Bronchial epithelial cell (primary cell): ENCODE measurements at regions not wholly inside any gene's neighbourhood (a gene's known extent, or its start where the extent isn't known, plus 50 kb on each side); places are given as distances from the start of the nearest gene placed in this dataset.
A peak's percentile ranks its signal among the peaks of the same experiment; 100 is the strongest.

Experiments used
- DNase-seq: peaks from one replicate; pipeline ENCODE4 v3.0.0-alpha.2; 2010; ENCODE audit warnings: low read depth
- FAIRE-seq: peaks from 2 replicates; lab custom pipeline; 2011; peaks lifted over from hg19 to GRCh38; lab: Jason Lieb, UNC
- H3K27me3 ChIP-seq: 2 replicates; pipeline ENCODE4 v1.5.1; 2011; ENCODE audit warnings: low read length; ENCODE audit not compliant: control insufficient read depth, insufficient read depth
- H3K36me3 ChIP-seq: 2 replicates; pipeline ENCODE4 v1.5.1; 2011; ENCODE audit warnings: low read length; ENCODE audit not compliant: control insufficient read depth, insufficient read depth
- H3K4me3 ChIP-seq: 2 replicates; pipeline ENCODE4 v1.5.1; 2011; ENCODE audit warnings: mild to moderate bottlenecking, low read depth, low read length, control low read depth
- TF ChIP-seq, protein P1 (sequence below): IDR thresholded peaks from 2 replicates; pipeline ENCODE4 v1.5.1; 2011; ENCODE audit warnings: mild to moderate bottlenecking, moderate library complexity, low read length, control low read depth, inconsistent platforms; ENCODE audit not compliant: insufficient read depth, severe bottlenecking

DNA sequence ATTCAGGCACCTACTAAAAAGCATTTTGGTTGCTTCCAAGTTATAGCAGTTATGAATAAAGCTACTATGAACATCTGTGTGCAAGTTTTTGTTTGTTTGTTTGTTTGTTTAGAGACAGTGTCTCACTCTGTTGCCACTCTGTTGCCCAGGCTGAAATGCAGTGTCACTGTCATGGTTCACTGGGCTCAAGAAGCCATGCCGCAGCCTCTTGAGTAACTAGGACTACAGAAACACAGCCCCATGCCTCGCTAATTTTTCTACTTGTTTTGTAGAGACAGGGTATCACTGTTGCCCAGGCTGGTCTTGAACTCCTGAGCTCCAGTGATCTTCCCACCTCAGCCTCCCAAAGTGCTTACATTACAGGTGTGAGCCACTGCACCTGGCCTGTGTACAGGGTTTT, 795.9 kb downstream of the EPHA7 start:
- H3K4me3 ChIP-seq = no peak overlapping the region
- H3K27me3 ChIP-seq = no peaks in the 10 kb centered on the region
- TF ChIP-seq, protein P1, sequence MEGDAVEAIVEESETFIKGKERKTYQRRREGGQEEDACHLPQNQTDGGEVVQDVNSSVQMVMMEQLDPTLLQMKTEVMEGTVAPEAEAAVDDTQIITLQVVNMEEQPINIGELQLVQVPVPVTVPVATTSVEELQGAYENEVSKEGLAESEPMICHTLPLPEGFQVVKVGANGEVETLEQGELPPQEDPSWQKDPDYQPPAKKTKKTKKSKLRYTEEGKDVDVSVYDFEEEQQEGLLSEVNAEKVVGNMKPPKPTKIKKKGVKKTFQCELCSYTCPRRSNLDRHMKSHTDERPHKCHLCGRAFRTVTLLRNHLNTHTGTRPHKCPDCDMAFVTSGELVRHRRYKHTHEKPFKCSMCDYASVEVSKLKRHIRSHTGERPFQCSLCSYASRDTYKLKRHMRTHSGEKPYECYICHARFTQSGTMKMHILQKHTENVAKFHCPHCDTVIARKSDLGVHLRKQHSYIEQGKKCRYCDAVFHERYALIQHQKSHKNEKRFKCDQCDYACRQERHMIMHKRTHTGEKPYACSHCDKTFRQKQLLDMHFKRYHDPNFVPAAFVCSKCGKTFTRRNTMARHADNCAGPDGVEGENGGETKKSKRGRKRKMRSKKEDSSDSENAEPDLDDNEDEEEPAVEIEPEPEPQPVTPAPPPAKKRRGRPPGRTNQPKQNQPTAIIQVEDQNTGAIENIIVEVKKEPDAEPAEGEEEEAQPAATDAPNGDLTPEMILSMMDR = no peak
- no peak for DNase-seq
- H3K36me3 ChIP-seq = no peaks in the 10 kb centered on the region
- no peak for FAIRE-seq

DNA sequence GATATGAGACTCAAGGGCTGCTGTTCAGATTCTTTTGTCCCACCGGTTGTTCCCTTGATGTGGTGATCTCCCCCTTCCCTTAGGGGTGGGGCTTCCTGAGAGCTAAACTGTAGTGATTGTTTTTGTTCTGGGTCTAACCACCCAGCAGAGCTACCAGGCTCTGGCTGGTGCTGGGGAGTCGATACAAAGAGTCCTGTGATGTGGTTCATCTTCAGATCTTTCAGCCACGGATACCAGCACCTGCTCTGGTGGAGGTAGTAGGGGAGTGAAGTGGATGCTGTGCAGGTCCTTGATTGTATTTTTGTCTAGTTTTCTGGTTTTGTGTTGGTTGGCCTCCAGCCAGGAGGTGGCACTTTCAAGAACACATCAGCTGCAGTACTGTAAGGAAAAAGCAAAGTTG, 801.6 kb downstream of the EPHA7 start:
- no peak for FAIRE-seq
- Histone ChIP-seq H3K4me3 (no peak overlapping the region), H3K27me3 (no peaks in the 10 kb centered on the region), H3K36me3 (no peaks in the 10 kb centered on the region)
- no peak for DNase-seq
- TF ChIP-seq, protein P1 = no peak

DNA sequence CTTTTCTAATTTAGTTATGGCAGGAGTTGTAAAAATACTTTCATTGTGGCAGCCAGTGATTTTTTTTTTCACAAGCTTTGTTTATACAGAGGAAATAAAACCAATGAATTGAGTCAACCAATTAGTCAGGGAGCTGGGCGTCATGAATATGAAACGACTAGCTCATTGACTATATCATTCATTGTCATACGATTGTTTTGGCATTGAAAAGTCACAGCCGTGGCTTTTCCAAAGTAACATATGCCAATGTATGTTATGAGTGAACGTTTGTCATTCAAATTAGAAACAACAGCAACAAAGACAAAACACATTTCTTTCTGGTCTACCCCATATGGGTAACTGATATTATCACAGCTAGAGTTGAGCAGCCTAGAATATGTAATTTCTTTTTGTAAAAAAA, 810.6 kb downstream of the EPHA7 start:
- no peaks in the 10 kb centered on the region for H3K27me3 ChIP-seq
- H3K4me3 ChIP-seq = no peak overlapping the region
- TF ChIP-seq, protein P1 = no peak
- FAIRE-seq = no peak
- DNase-seq = no peak
- no peaks in the 10 kb centered on the region for H3K36me3 ChIP-seq

DNA sequence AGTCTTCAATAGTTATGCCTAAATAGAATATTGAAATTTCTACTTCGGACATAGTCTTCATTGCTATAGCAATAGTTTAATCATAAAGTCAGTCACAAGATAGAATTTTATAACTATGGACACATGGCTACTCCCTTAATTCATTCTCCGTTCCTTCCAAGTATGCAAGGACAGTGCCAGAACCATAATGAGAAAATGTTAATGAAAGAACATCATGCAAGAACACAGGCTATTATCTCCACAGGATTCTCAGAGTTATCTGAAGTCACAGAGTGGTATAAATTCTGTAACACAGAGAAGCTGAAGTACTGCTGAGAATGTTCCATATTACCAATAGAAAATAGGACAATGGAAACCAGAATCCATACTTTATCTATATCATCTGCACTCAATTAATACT, 826.2 kb downstream of the EPHA7 start:
- H3K4me3 ChIP-seq = no peak overlapping the region
- no peaks in the 10 kb centered on the region for H3K27me3 ChIP-seq
- FAIRE-seq = no peak
- TF ChIP-seq, protein P1 = no peak
- no peak for DNase-seq
- no peaks in the 10 kb centered on the region for H3K36me3 ChIP-seq

DNA sequence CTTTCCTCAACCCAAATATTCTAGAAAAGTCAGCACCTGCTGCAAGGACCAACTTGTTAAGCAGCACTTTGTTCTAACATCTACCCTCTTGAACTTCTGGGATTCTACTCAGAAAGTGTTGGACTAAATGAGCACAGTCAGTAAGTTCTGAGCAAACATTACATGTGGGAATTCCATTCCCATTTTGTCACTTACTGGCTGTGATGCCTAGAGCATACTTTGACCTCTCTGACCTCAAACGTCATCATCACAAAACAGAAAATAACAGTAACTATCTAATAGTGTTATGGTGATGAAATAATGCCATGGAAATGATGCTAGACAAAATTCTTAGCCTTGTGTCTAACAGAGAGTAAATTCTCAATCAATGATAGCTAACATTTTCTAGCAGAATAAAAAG, 829.4 kb downstream of the EPHA7 start:
- FAIRE-seq = no peak
- TF ChIP-seq, protein P1 = no peak
- no peaks in the 10 kb centered on the region for H3K27me3 ChIP-seq
- DNase-seq = peak; percentile 47
- no peaks in the 10 kb centered on the region for H3K36me3 ChIP-seq
- H3K4me3 ChIP-seq = no peak overlapping the region

DNA sequence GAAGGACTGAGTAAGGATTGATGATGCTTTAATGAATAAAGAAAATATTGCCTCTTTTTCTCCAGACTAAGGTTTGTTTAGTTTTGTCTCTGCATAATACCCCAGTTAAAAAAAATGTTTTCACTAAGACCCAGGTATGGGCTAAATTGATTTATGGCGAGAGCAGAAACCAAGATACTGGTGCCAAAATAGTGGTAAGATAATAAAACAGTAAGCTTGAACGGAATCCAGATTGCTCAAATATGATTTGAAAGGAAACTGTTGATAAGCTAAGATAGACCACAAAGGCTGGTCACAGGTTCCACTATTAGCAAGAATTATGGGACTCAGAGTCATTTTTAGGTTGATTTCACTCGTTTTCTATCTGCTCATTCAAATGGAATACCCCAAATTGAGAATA, 831.2 kb downstream of the EPHA7 start:
- TF ChIP-seq, protein P1 = no peak
- no peaks in the 10 kb centered on the region for H3K27me3 ChIP-seq
- DNase-seq (no peak), FAIRE-seq (no peak)
- no peaks in the 10 kb centered on the region for H3K36me3 ChIP-seq
- H3K4me3 ChIP-seq = no peak overlapping the region
